ENCODE measurements at regions not wholly inside any gene's neighbourhood (a gene's known extent, or its start where the extent isn't known, plus 50 kb on each side); places are given as distances from the start of the nearest gene placed in this dataset.
A peak's percentile ranks its signal among the peaks of the same experiment; 100 is the strongest.

GRCh38 chr2:150552041-150552820 lies 64.8 kb upstream of the RND3 start:
- H3K27me3 ChIP-seq (ENCODE audit: control insufficient read depth, insufficient read depth, low read length), result no peaks in the 10 kb centered on the region
- no peak overlapping the region for H3K27ac ChIP-seq
- H3K4me3 ChIP-seq (ENCODE audit: low read depth, low read length), result no peak overlapping the region
- no peak for TF ChIP-seq CTCF (IDR thresholded peaks at IDR 0.05)
- no peaks in the 10 kb centered on the region for H3K4me1 ChIP-seq
- H3K36me3 ChIP-seq (ENCODE audit: control insufficient read depth, insufficient read depth, low read length), result no peaks in the 10 kb centered on the region
- no peak overlapping the region for H2AFZ ChIP-seq
- no peaks in the 10 kb centered on the region for H3K9me3 ChIP-seq (ENCODE audit: control insufficient read depth, low read length)
- no peak overlapping the region for H3K4me2 ChIP-seq (ENCODE audit: low read length)
- no peaks in the 10 kb centered on the region for H3K79me2 ChIP-seq
- H3K9ac ChIP-seq, result no peak overlapping the region

DNA sequence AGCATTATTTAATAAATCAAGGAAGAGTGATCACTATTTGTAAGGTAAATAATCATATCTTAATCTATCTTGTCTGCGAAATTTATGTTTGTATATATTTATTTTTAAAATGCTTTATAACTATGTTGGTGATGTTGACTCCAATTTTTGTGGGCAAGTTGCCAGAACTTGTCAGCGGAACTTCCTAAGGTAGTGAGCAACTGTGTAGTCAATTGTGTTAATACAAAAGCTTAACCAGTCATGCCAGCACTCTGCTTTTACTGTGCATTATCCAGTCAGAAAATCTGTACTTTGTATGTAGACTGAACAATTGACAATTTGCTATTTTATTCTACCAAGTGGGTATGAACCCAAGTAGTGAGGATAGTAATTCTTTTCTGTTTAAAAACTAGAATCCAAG lies 61.9 kb upstream of the RND3 start:
- Histone ChIP-seq H3K4me1 (no peaks in the 10 kb centered on the region), H3K27me3 (ENCODE audit: control insufficient read depth, insufficient read depth, low read length) (no peaks in the 10 kb centered on the region), H3K79me2 (no peaks in the 10 kb centered on the region), H2AFZ (no peak overlapping the region), H3K9me3 (ENCODE audit: control insufficient read depth, low read length) (no peaks in the 10 kb centered on the region), H3K4me2 (ENCODE audit: low read length) (no peak overlapping the region), H3K27ac (no peak overlapping the region), H3K9ac (no peak overlapping the region), H3K4me3 (ENCODE audit: low read depth, low read length) (no peak overlapping the region), H3K36me3 (ENCODE audit: control insufficient read depth, insufficient read depth, low read length) (no peaks in the 10 kb centered on the region)
- no peak for TF ChIP-seq CTCF (IDR thresholded peaks at IDR 0.05)

- no peak overlapping the region for H3K4me3 ChIP-seq (ENCODE audit: low read depth, low read length)
- H3K27me3 ChIP-seq (ENCODE audit: control insufficient read depth, insufficient read depth, low read length), result no peaks in the 10 kb centered on the region
- H3K4me2 ChIP-seq (ENCODE audit: low read length), result no peak overlapping the region
- no peaks in the 10 kb centered on the region for H3K79me2 ChIP-seq
- TF ChIP-seq CTCF (IDR thresholded peaks at IDR 0.05), result no peak
- no peaks in the 10 kb centered on the region for H3K4me1 ChIP-seq
- H3K36me3 ChIP-seq (ENCODE audit: control insufficient read depth, insufficient read depth, low read length), result no peaks in the 10 kb centered on the region
- no peaks in the 10 kb centered on the region for H3K9me3 ChIP-seq (ENCODE audit: control insufficient read depth, low read length)
- H3K27ac ChIP-seq, result no peak overlapping the region
- H3K9ac ChIP-seq, result no peak overlapping the region
- no peak overlapping the region for H2AFZ ChIP-seq
These were observed 61.1 kb upstream of the RND3 start for GRCh38 chr2:150548527-150548926.

GRCh38 chr2:150545916-150546315 lies 58.4 kb upstream of the RND3 start:
- no peaks in the 10 kb centered on the region for H3K4me1 ChIP-seq
- no peak overlapping the region for H3K9ac ChIP-seq
- no peak overlapping the region for H3K4me2 ChIP-seq (ENCODE audit: low read length)
- peak overlapping the region; percentile 7 for H2AFZ ChIP-seq
- no peaks in the 10 kb centered on the region for H3K9me3 ChIP-seq (ENCODE audit: control insufficient read depth, low read length)
- no peak overlapping the region for H3K4me3 ChIP-seq (ENCODE audit: low read depth, low read length)
- TF ChIP-seq CTCF (IDR thresholded peaks at IDR 0.05), result no peak
- H3K79me2 ChIP-seq, result no peaks in the 10 kb centered on the region
- H3K36me3 ChIP-seq (ENCODE audit: control insufficient read depth, insufficient read depth, low read length), result no peaks in the 10 kb centered on the region
- H3K27ac ChIP-seq, result no peak overlapping the region
- H3K27me3 ChIP-seq (ENCODE audit: control insufficient read depth, insufficient read depth, low read length), result no peaks in the 10 kb centered on the region

GRCh38 chr2:150544731-150545130 lies 57.3 kb upstream of the RND3 start:
- no peak overlapping the region for H3K4me3 ChIP-seq (ENCODE audit: low read depth, low read length)
- H3K4me2 ChIP-seq (ENCODE audit: low read length), result no peak overlapping the region
- no peaks in the 10 kb centered on the region for H3K36me3 ChIP-seq (ENCODE audit: control insufficient read depth, insufficient read depth, low read length)
- no peak overlapping the region for H3K9ac ChIP-seq
- no peaks in the 10 kb centered on the region for H3K79me2 ChIP-seq
- no peak overlapping the region for H2AFZ ChIP-seq
- no peaks in the 10 kb centered on the region for H3K9me3 ChIP-seq (ENCODE audit: control insufficient read depth, low read length)
- no peaks in the 10 kb centered on the region for H3K27me3 ChIP-seq (ENCODE audit: control insufficient read depth, insufficient read depth, low read length)
- H3K4me1 ChIP-seq, result no peaks in the 10 kb centered on the region
- no peak for TF ChIP-seq CTCF (IDR thresholded peaks at IDR 0.05)
- H3K27ac ChIP-seq, result no peak overlapping the region
